NOMO-1 (cell line): ENCODE measurements at regions not wholly inside any gene's neighbourhood (a gene's known extent, or its start where the extent isn't known, plus 50 kb on each side); places are given as distances from the start of the nearest gene placed in this dataset.
"Not testable (repeated sequence)": the region's sequence is repeated elsewhere in the genome, so short reads cannot be mapped to it uniquely, and the experiment has no call there.

ENCODE experiments used
- DNase-seq, 2 experiments: peaks; one replicate each; lab custom pipeline; 2025; ENCODE audit not compliant: unreplicated experiment in 2 of 2; lab: John Stamatoyannopoulos, UW

DNA sequence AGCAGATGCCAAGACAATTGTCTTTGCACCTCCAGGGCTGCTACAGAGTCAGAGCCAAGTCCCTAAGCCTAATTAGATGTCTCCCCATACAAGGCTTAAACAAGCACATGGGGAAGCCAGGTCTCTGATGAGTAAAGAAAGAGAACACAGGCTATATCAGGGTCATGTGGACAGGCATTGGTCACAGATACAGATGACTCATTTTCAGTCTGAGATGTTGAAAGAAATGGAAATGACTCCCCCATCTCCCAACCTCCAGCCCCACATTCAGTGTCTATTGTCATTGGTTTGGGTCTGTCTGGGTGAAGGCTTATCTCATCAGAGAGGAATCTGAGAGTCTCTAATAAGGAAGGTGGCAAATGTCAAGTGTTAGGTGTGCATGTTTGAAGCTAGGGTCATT, 290.1 kb upstream of the KIAA1217 start:
- DNase-seq: no peak

- no peak for DNase-seq
These were observed 281.2 kb upstream of the KIAA1217 start for GRCh38 chr10:23927576-23928325.

GRCh38 chr10:23934023-23934422, 274.9 kb upstream of the KIAA1217 start:
- DNase-seq: not testable (repeated sequence)

DNA sequence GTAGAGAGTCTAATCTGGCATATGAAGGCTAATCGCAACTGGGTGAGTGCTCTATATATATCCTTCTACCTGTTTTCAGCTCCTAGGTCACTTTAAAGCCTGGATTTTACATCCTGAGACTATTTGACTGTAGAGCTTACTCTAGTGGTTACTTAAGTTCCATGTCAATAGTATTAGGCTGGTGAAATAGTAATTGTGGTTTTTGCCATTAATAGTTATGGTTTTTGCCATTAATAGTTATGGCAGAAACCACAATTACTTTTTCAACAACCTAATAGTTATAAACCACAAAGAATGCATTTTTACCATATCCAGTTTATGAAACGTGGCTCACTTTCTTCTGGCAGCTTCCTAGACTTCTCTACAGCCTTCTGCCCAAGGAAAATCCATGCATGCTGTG, 263.1 kb upstream of the KIAA1217 start:
- DNase-seq: no peak

GRCh38 chr10:23951841-23952240, 257.1 kb upstream of the KIAA1217 start:
- no peak for DNase-seq

DNA sequence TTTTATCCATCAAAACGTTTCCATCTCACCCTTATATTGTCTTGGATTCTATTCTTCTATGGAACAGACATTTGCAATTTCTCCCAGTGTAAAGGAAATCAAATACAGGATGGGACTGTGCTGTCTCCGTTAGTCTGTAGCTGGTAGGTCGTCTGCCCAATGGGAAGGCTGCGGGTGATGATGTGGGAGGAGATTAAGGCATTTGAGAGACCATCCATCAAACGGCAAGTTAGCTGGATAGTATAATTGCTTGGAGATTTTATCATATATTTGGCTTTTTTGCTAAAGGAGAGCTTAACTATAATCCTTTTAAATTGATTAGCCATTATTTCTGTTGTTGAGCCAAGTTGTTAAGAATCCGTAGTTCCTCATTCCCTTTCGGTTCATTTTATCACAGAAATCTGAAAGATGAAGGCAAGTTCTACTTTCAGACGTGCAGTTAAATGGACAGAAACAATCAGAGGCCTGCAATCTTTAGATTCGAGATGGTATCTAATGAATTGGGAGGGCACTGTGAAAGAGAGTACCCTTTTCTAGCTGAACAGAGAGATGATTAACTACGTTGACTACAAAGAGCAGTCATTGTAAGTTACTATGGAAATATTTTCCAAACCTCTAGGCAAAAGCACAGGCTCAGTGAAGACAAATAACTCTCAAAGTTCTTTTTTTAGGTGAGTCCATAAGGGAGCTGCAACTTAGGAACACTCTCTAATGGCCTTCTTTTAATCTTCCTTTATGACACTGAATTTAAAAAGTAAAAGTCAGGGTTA, 253.3 kb upstream of the KIAA1217 start:
- DNase-seq: no peak

DNA sequence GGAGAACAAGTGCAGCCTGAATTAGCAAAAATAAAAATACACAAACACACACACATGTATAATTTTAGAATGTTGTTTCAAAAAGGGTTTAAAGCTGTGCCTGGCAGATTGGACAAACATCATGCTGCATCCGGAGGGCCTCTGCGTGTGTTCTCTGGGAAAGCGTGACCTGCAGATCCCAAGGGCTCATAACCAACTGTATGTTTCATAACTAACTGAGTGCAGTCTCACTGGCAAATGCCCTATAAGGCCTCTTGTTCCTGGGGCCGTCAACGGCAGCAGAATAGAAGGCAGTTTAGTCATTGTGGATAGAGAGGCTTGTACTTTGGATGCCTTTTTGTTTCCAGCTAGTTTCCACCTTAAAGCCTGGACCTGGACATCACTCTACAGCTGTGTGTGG, 243.8 kb upstream of the KIAA1217 start:
- no peak for DNase-seq

DNA sequence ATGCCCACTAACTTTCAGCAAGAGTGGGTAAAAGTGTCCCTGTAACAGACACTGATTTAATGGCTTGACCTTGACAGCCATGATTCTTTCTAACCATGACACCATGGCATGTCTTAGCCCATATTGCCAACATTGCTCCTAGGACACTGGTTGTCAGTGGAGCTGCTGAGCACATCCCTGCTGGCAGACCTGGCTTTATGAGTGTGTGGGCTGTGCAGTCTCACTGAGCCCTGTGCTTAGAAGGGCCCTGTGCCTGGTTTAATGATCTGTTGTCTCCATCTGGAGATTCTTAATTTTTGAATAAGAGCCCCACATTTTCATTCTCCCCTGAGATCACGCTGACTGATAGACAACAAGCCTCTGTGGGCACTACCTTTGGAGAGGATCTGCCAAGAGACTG, 243.1 kb upstream of the KIAA1217 start:
- DNase-seq: no peak

GRCh38 chr10:23966504-23967051, 242.4 kb upstream of the KIAA1217 start:
- DNase-seq: no peak

GRCh38 chr10:23968301-23968700, 240.6 kb upstream of the KIAA1217 start:
- DNase-seq: peak; percentile 53 to 85

GRCh38 chr10:23974746-23975272, 234.1 kb upstream of the KIAA1217 start:
- DNase-seq: no peak

DNA sequence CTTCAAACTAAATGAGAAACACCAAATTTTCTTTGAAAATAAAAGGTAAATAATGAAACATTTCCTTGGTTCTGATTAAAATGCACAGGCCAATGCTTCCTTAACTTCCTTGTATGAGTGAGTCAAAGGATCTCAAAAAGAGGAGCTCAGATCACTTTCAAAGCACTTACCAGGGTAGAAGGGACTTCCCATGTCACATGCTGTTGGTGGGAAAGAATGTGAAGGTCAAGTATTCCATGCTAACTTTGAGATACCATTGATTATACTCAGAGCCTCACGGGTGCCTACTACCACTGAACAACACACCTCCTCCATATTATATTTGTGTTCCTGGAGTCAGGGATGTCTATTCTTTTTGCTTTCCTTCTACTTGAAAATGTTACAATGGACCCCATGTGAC, 233.5 kb upstream of the KIAA1217 start:
- DNase-seq: no peak

DNA sequence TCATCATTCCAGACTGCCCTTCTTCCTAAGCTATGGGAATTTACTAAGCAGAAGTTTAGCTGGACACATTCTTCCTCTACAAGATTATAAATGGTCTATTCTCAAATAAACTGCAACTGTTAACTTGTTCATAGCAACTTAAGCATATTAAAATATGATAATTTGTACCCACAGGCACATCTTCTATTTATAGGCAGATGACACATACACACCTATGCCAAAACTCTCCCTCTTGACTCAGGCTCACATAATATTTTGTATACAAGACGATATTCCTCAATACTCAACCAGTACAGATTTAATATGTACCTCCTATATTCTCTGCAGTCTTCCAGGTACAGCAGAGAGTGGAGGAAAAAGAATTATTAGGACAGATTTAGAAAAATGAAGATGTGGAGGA, 232.7 kb upstream of the KIAA1217 start:
- DNase-seq: no peak

DNA sequence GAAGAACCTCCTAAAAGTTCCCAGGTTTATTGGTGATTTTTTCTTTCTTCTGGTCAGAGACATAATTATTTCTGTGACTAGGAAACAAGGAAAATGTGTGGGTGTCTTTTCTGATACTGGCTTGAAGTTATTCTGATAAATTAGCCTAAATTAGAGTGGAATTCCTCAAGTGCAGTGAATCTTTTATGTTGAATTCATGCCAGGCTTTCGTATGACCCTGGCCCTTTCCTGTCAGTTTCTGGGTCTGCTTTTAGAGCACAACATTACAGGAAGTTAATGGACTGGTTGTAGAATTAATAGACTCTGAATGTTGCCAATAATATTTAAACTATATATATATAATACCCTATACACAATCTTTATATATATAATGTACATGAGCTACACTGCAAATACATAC, 230.6 kb upstream of the KIAA1217 start:
- no peak for DNase-seq

GRCh38 chr10:23980094-23980493, 228.8 kb upstream of the KIAA1217 start:
- no peak for DNase-seq

- DNase-seq: no peak
These were observed 227.2 kb upstream of the KIAA1217 start for GRCh38 chr10:23981520-23982309.

GRCh38 chr10:23984405-23984804, 224.5 kb upstream of the KIAA1217 start:
- DNase-seq: not testable (repeated sequence)

GRCh38 chr10:23988006-23988405, 220.9 kb upstream of the KIAA1217 start:
- DNase-seq: no peak

GRCh38 chr10:23994459-23995046, 214.4 kb upstream of the KIAA1217 start:
- DNase-seq: peak in 1 of 2 experiments; percentile 31

- DNase-seq: no peak
These were observed 209.5 kb upstream of the KIAA1217 start for GRCh38 chr10:23999445-23999844.
